GM12878 (cell line): ENCODE measurements at regions not wholly inside any gene's neighbourhood (a gene's known extent, or its start where the extent isn't known, plus 50 kb on each side); places are given as distances from the start of the nearest gene placed in this dataset.

Experiments
- ATAC-seq: fragments of 200-7000 bp; cut with Tn5 transposase; 3 replicates; pipeline ENCODE4 v1.9.1; 2020; ENCODE audit warnings: mild to moderate bottlenecking, moderate library complexity
- BruUV-seq: library from RNA; stranded (reverse); fragments of 400-500 nt; replicated peaks from 2 replicates; lab custom pipeline; 2021; lab: Mats Ljungman, UMichigan
- CTCF ChIA-PET: fragments of 300-600 bp; sonication (Branson Sonifier 250); formaldehyde crosslinking; extraction: SDS; loops from one replicate; lab custom pipeline; 2021; ENCODE audit warnings: inconsistent platforms; lab: Yijun Ruan, JAX
- POLR2A ChIA-PET: fragments of 350-600 bp; formaldehyde crosslinking; extraction: SDS; loops from one replicate; lab custom pipeline; 2021; ENCODE audit warnings: inconsistent platforms; lab: Charles Lee
- RAD21 ChIA-PET: fragments of 300-600 bp; sonication (Branson Sonifier 250); formaldehyde crosslinking; loops from one replicate; lab custom pipeline; 2023; ENCODE audit warnings: antibody characterized with exemption; ENCODE audit not compliant: unreplicated experiment; lab: Charles Lee
- SMC1A ChIA-PET: fragments of 300-600 bp; sonication (Branson Sonifier 250); formaldehyde crosslinking; loops from one replicate; lab custom pipeline; 2023; ENCODE audit not compliant: unreplicated experiment, uncharacterized antibody; lab: Charles Lee
- DNase-seq: peaks from one replicate; pipeline ENCODE4 v3.0.0-alpha.2; 2011; ENCODE audit warnings: low read depth, low spot score
- FAIRE-seq: peaks from 3 replicates; lab custom pipeline; 2011; peaks lifted over from hg19 to GRCh38; lab: Jason Lieb, UNC
- H2AFZ ChIP-seq: 2 replicates; pipeline ENCODE4 v1.6.0; 2011; ENCODE audit warnings: low read depth, low read length, control low read depth; ENCODE audit not compliant: control insufficient read depth
- H3K27ac ChIP-seq: 2 replicates; pipeline ENCODE4 v1.5.1; 2011; ENCODE audit warnings: control low read depth; ENCODE audit not compliant: control insufficient read depth, insufficient read depth
- H3K27me3 ChIP-seq, 2 experiments: replicated peaks in 1 of 2; 2 replicates each; pipeline versions ENCODE4 v1.6.0 to v1.6.1; 2011; ENCODE audit warnings: low read length in 1 of 2; ENCODE audit not compliant: control insufficient read depth in 2 of 2, insufficient read depth in 2 of 2
- H3K36me3 ChIP-seq, 2 experiments: 2 replicates each; pipeline ENCODE4 v1.5.1; 2011; ENCODE audit warnings: low read length in 1 of 2; ENCODE audit not compliant: control insufficient read depth in 2 of 2, insufficient read depth in 2 of 2
- H3K4me1 ChIP-seq: 2 replicates; pipeline ENCODE4 v1.6.1; 2011; ENCODE audit warnings: mild to moderate bottlenecking, low read length, moderate library complexity, mixed read lengths; ENCODE audit not compliant: control insufficient read depth, insufficient read depth
- H3K4me2 ChIP-seq: 2 replicates; pipeline ENCODE4 v1.6.0; 2011; ENCODE audit warnings: control low read depth; ENCODE audit not compliant: control insufficient read depth, insufficient read depth
- H3K4me3 ChIP-seq: fragments of 200-600 bp; sonication (generic); 2 replicates; pipeline ENCODE4 v1.5.1; 2016
- H3K79me2 ChIP-seq: 2 replicates; pipeline ENCODE4 v1.6.0; 2011; ENCODE audit warnings: low read length; ENCODE audit not compliant: control insufficient read depth, insufficient read depth
- H3K9ac ChIP-seq: 2 replicates; pipeline ENCODE4 v1.8.0; 2011; ENCODE audit warnings: low read length, control low read depth, mixed read lengths; ENCODE audit not compliant: control insufficient read depth, insufficient read depth
- H3K9me3 ChIP-seq: replicated peaks from 3 replicates; pipeline ENCODE4 v1.5.1; 2011; ENCODE audit warnings: mild to moderate bottlenecking, low read length; ENCODE audit not compliant: control insufficient read depth, insufficient read depth
- H4K20me1 ChIP-seq: 2 replicates; pipeline ENCODE4 v1.6.0; 2011; ENCODE audit not compliant: control insufficient read depth, insufficient read depth
- ATF7 ChIP-seq: fragments of 450-650 bp; IDR thresholded peaks from 2 replicates; pipeline ENCODE4 v1.6.1; 2016; ENCODE audit warnings: low read depth, mild to moderate bottlenecking
- BRCA1 ChIP-seq: IDR thresholded peaks from 2 replicates; pipeline ENCODE4 v1.6.1; 2011; ENCODE audit warnings: low read depth, low read length, improper control_type of control experiment
- CBX3 ChIP-seq: fragments of 200-600 bp; sonication (generic); IDR thresholded peaks from 2 replicates; pipeline ENCODE4 v1.6.1; 2016; ENCODE audit warnings: low read depth, borderline replicate concordance
- CBX5 ChIP-seq: sonication (generic); IDR thresholded peaks from 2 replicates; pipeline ENCODE4 v1.6.1; 2016; ENCODE audit warnings: low read depth, moderate library complexity, mild to moderate bottlenecking, inconsistent platforms
- ELK1 ChIP-seq: IDR thresholded peaks from 2 replicates; pipeline ENCODE4 v1.6.1; 2012; ENCODE audit warnings: low read depth, low read length, improper control_type of control experiment
- FOXK2 ChIP-seq: fragments of 450-650 bp; IDR thresholded peaks from 2 replicates; pipeline ENCODE4 v1.6.1; 2017; ENCODE audit warnings: mild to moderate bottlenecking, moderate library complexity
- HDAC2 ChIP-seq: fragments of 200-600 bp; sonication (generic); IDR thresholded peaks from 2 replicates; pipeline ENCODE4 v1.6.1; 2017
- HDGF ChIP-seq: fragments of 450-650 bp; IDR thresholded peaks from 2 replicates; pipeline ENCODE4 v1.6.1; 2016; ENCODE audit warnings: antibody characterized with exemption
- LARP7 ChIP-seq: fragments of 450-650 bp; IDR thresholded peaks from 2 replicates; pipeline ENCODE4 v1.6.1; 2017; ENCODE audit warnings: mild to moderate bottlenecking
- MXI1 ChIP-seq: fragments of 150-350 bp; IDR thresholded peaks from 2 replicates; pipeline ENCODE4 v1.6.1; 2011; ENCODE audit warnings: low read depth, mild to moderate bottlenecking, inconsistent platforms, low read length, improper control_type of control experiment
- NBN ChIP-seq: fragments of 450-650 bp; IDR thresholded peaks from 2 replicates; pipeline ENCODE4 v1.6.1; 2016
- NFIC ChIP-seq: IDR thresholded peaks from 2 replicates; pipeline ENCODE4 v1.6.1; 2012; ENCODE audit warnings: low read depth, mild to moderate bottlenecking, inconsistent platforms, low read length, moderate library complexity
- NFYB ChIP-seq: IDR thresholded peaks from 2 replicates; pipeline ENCODE4 v1.6.1; 2011; ENCODE audit warnings: low read depth, mild to moderate bottlenecking, low read length, improper control_type of control experiment, moderate library complexity; ENCODE audit not compliant: insufficient read depth
- SMAD1 ChIP-seq: fragments of 450-650 bp; IDR thresholded peaks from 2 replicates; pipeline ENCODE4 v1.6.1; 2018; ENCODE audit warnings: mild to moderate bottlenecking, low read depth; ENCODE audit not compliant: partially characterized antibody
- SMAD5 ChIP-seq: IDR thresholded peaks from 2 replicates; pipeline ENCODE4 v1.6.1; 2016; ENCODE audit warnings: antibody characterized with exemption, low read depth
- SP1 ChIP-seq: IDR thresholded peaks from one replicate; pipeline ENCODE4 v1.6.1; 2011; ENCODE audit warnings: low read depth, low read length
- WGBS: methylation state at CpG from one replicate; pipeline ENCODE4 v1.1.6; 2016; ENCODE audit warnings: low lambda C conversion rate; ENCODE audit not compliant: insufficient replicate concordance, insufficient coverage; ENCODE audit errors: missing lambda C conversion rate; 5-methylcytosine and 5-hydroxymethylcytosine counted together
- in situ Hi-C: fragments of 300-500 bp; cut with MboI; formaldehyde crosslinking; loops from 9 replicates; pipeline ENCODE4 v1.14.3; 2018; ENCODE audit warnings: mixed read lengths
- intact Hi-C: fragments of 100-400 bp; cut with micrococcal nuclease; formaldehyde crosslinking; loops from one replicate; pipeline ENCODE4 v1.14.2; 2022; ENCODE audit not compliant: unreplicated experiment
- TF ChIP-seq, protein P1 (sequence below): fragments of 450-650 bp; IDR thresholded peaks from 2 replicates; pipeline ENCODE4 v1.6.1; 2016; ENCODE audit warnings: mild to moderate bottlenecking
- TF ChIP-seq, protein P2 (sequence below): IDR thresholded peaks from 2 replicates; pipeline ENCODE4 v1.6.1; 2011; ENCODE audit warnings: low read depth, low read length, improper control_type of control experiment, borderline replicate concordance
- TF ChIP-seq, protein P3 (sequence below): IDR thresholded peaks from 2 replicates; pipeline ENCODE4 v1.6.1; 2012; ENCODE audit warnings: improper control_type of control experiment, low read depth, low read length; ENCODE audit not compliant: insufficient replicate concordance

DNA sequence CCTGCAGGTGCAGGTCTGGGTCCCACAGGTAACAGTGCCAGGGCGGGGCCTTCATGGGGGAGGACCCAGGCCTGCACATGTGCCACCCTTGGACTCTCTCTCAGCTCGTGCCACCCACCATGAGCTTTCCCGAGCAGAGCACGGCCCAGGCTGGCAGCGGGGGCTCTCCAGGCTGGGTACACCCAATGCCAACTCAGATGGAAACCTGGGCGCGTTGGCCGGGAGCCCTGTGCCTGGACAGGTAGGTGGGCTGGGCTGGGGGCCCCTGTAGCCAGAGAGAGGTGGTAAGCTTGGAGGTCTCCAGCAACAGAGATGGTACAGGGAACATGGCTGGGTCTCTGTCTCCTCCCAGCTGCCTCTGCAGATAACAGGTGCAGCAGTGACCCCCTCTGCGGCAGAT, 69.9 kb upstream of the ADARB2 start:
- no peak for TF ChIP-seq SP1
- no peak for TF ChIP-seq SMAD1
- no peak for TF ChIP-seq NFYB
- no peak for TF ChIP-seq CBX3
- no peak for TF ChIP-seq NFIC
- TF ChIP-seq HDAC2: no peak
- TF ChIP-seq, protein P1, sequence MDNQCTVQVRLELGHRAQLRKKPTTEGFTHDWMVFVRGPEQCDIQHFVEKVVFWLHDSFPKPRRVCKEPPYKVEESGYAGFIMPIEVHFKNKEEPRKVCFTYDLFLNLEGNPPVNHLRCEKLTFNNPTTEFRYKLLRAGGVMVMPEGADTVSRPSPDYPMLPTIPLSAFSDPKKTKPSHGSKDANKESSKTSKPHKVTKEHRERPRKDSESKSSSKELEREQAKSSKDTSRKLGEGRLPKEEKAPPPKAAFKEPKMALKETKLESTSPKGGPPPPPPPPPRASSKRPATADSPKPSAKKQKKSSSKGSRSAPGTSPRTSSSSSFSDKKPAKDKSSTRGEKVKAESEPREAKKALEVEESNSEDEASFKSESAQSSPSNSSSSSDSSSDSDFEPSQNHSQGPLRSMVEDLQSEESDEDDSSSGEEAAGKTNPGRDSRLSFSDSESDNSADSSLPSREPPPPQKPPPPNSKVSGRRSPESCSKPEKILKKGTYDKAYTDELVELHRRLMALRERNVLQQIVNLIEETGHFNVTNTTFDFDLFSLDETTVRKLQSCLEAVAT: no peak
- no peak for TF ChIP-seq SMAD5
- TF ChIP-seq NBN: no peak
- no peak for TF ChIP-seq BRCA1
- no peak for TF ChIP-seq FOXK2
- TF ChIP-seq MXI1: no peak
- no peak for TF ChIP-seq ATF7
- TF ChIP-seq LARP7: no peak
- no peak for TF ChIP-seq ELK1
- no peak for TF ChIP-seq CBX5
- TF ChIP-seq, protein P2, sequence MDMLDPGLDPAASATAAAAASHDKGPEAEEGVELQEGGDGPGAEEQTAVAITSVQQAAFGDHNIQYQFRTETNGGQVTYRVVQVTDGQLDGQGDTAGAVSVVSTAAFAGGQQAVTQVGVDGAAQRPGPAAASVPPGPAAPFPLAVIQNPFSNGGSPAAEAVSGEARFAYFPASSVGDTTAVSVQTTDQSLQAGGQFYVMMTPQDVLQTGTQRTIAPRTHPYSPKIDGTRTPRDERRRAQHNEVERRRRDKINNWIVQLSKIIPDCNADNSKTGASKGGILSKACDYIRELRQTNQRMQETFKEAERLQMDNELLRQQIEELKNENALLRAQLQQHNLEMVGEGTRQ: no peak
- TF ChIP-seq, protein P3, sequence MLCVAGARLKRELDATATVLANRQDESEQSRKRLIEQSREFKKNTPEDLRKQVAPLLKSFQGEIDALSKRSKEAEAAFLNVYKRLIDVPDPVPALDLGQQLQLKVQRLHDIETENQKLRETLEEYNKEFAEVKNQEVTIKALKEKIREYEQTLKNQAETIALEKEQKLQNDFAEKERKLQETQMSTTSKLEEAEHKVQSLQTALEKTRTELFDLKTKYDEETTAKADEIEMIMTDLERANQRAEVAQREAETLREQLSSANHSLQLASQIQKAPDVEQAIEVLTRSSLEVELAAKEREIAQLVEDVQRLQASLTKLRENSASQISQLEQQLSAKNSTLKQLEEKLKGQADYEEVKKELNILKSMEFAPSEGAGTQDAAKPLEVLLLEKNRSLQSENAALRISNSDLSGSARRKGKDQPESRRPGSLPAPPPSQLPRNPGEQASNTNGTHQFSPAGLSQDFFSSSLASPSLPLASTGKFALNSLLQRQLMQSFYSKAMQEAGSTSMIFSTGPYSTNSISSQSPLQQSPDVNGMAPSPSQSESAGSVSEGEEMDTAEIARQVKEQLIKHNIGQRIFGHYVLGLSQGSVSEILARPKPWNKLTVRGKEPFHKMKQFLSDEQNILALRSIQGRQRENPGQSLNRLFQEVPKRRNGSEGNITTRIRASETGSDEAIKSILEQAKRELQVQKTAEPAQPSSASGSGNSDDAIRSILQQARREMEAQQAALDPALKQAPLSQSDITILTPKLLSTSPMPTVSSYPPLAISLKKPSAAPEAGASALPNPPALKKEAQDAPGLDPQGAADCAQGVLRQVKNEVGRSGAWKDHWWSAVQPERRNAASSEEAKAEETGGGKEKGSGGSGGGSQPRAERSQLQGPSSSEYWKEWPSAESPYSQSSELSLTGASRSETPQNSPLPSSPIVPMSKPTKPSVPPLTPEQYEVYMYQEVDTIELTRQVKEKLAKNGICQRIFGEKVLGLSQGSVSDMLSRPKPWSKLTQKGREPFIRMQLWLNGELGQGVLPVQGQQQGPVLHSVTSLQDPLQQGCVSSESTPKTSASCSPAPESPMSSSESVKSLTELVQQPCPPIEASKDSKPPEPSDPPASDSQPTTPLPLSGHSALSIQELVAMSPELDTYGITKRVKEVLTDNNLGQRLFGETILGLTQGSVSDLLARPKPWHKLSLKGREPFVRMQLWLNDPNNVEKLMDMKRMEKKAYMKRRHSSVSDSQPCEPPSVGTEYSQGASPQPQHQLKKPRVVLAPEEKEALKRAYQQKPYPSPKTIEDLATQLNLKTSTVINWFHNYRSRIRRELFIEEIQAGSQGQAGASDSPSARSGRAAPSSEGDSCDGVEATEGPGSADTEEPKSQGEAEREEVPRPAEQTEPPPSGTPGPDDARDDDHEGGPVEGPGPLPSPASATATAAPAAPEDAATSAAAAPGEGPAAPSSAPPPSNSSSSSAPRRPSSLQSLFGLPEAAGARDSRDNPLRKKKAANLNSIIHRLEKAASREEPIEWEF: no peak
- no peak for TF ChIP-seq HDGF
- TF ChIP-seq, all 136 proteins: peak for 0
- FAIRE-seq: no peak
- no peaks in the 10 kb centered on the region for H3K9me3 ChIP-seq
- BruUV-seq: no TSS peak
- no peaks in the 10 kb centered on the region for H3K36me3 ChIP-seq
- in situ Hi-C loops (no loop called here), intact Hi-C loops (no loop called here)
- ChIA-PET SMC1A (no interaction called here), POLR2A (no interaction called here), RAD21 (no interaction called here), CTCF (interaction anchor here (1.1 kb wide), 1 partner anchor 11 kb away, joined by 4 read pairs; no protein-coding TSS in a partner anchor)
- H3K4me2 ChIP-seq: no peak overlapping the region
- no peak for DNase-seq
- H3K4me3 ChIP-seq: no peak overlapping the region
- no peak overlapping the region for H2AFZ ChIP-seq
- H3K27me3 ChIP-seq: no peaks in the 10 kb centered on the region
- H4K20me1 ChIP-seq: no peaks in the 10 kb centered on the region
- no peak overlapping the region for H3K27ac ChIP-seq
- no peak overlapping the region for H3K9ac ChIP-seq
- H3K4me1 ChIP-seq: no peaks in the 10 kb centered on the region
- WGBS: 18% methylated on average over 9 of the region's 9 CpGs
- ATAC-seq: no peak
- no peaks in the 10 kb centered on the region for H3K79me2 ChIP-seq
